GM19035 (cell line): ENCODE measurements at regions not wholly inside any gene's neighbourhood (a gene's known extent, or its start where the extent isn't known, plus 50 kb on each side); places are given as distances from the start of the nearest gene placed in this dataset.

ENCODE experiments used
- ATAC-seq: cut with Tn5 transposase; IDR thresholded peaks from one replicate; pipeline ENCODE4 v1.9.1; 2021; ENCODE audit not compliant: unreplicated experiment

- ATAC-seq, result no peak
Measured at GRCh38 chr3:22453906-22454535, 703.0 kb upstream of the ZNF385D start.

- ATAC-seq, result no peak
Measured at GRCh38 chr3:22469995-22470394, 719.0 kb upstream of the ZNF385D start.

DNA sequence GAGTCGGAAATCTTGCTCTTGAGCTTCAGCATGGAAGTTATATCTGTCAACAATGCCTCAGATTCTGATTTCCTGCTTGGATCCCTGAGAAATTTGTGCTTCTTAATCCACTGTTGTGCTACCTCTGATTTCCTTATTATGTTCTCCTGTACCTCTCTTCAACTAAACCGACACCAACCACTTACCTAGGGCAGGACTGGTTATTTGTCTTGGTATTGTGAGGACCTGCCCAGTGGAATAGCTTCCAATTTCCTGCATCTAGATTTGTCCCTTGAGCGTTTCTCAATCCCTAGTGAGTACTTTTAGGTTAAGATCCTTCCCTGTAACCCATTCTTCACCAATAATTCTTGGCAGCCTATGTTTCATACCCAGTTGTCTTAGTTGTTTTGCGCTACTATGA is 720.5 kb upstream of the ZNF385D start:
- ATAC-seq, result no peak

- no peak for ATAC-seq
Measured at GRCh38 chr3:22474706-22475445, 723.9 kb upstream of the ZNF385D start.

- no peak for ATAC-seq
Measured at GRCh38 chr3:22475665-22476240, 724.7 kb upstream of the ZNF385D start.

GRCh38 chr3:22476976-22477375 is 726.0 kb upstream of the ZNF385D start:
- ATAC-seq, result no peak

GRCh38 chr3:22485954-22486353 is 717.2 kb upstream of the UBE2E2 start:
- no peak for ATAC-seq

- no peak for ATAC-seq
Measured at GRCh38 chr3:22490747-22491146, 712.4 kb upstream of the UBE2E2 start.

GRCh38 chr3:22491344-22491743 is 711.8 kb upstream of the UBE2E2 start:
- ATAC-seq, result no peak

GRCh38 chr3:22492342-22492741 is 710.8 kb upstream of the UBE2E2 start:
- ATAC-seq, result no peak

- no peak for ATAC-seq
Measured at GRCh38 chr3:22495241-22495640, 707.9 kb upstream of the UBE2E2 start.

GRCh38 chr3:22495791-22496190 is 707.3 kb upstream of the UBE2E2 start:
- ATAC-seq, result no peak

GRCh38 chr3:22496641-22497040 is 706.5 kb upstream of the UBE2E2 start:
- ATAC-seq, result no peak

- no peak for ATAC-seq
Measured at GRCh38 chr3:22506871-22507270, 696.3 kb upstream of the UBE2E2 start.

- no peak for ATAC-seq
Measured at GRCh38 chr3:22507709-22508108, 695.4 kb upstream of the UBE2E2 start.

DNA sequence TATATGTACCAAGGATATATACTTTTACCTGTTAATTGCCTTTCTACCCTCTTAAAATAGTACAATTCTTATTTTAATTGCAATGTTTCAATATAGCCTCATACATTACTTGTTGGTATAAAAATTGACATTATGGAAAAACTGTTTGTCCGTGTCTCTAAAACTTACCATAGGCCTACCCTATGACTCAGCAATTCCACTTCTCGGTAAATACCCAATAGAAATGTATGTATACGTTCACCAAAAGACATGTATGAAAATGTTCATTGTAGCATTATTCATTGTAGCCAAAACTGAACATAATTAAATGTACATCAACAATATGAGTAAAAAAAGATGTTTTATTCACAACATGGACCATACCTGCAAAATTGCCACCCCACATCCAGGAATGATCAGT is 679.2 kb upstream of the UBE2E2 start:
- ATAC-seq, result no peak

GRCh38 chr3:22526266-22526837 is 676.8 kb upstream of the UBE2E2 start:
- no peak for ATAC-seq

DNA sequence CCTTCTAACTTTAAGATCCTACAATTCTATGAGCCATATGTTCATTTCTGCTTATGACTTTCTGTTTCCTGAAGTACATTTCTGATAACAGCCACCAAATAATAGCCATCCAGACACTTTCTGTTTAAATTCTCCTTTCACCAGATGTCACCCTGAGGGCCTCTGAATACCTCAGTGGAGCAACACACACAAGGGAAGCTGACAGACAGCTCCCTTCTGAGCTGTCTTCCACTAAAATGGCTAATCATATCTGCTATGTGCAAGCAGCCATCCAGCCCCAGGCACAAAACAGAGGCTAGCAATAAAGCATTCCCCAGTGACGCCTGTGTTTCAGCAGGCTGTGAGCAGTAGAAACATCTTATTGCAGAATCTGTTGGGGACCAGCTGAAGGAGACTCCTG is 666.6 kb upstream of the UBE2E2 start:
- ATAC-seq, result no peak

DNA sequence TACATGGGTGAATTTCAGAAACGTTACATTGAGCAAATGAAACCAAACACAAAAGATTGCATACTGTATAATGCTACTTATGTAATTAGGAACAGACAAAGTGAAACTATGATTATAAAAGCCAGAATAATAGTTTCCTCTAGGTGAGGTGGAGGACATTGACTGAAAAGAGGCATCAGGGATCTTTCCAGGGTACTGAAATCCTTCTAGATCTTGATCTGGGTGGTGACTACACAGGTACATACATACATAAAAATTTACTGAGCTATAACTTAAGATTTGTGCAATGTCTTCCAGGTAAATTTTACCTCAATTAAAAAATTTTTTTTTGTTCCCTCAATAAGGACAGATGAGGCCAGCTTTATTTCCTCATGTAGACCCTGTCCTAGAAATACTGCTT is 665.6 kb upstream of the UBE2E2 start:
- no peak for ATAC-seq

GRCh38 chr3:22542311-22542710 is 660.8 kb upstream of the UBE2E2 start:
- no peak for ATAC-seq

DNA sequence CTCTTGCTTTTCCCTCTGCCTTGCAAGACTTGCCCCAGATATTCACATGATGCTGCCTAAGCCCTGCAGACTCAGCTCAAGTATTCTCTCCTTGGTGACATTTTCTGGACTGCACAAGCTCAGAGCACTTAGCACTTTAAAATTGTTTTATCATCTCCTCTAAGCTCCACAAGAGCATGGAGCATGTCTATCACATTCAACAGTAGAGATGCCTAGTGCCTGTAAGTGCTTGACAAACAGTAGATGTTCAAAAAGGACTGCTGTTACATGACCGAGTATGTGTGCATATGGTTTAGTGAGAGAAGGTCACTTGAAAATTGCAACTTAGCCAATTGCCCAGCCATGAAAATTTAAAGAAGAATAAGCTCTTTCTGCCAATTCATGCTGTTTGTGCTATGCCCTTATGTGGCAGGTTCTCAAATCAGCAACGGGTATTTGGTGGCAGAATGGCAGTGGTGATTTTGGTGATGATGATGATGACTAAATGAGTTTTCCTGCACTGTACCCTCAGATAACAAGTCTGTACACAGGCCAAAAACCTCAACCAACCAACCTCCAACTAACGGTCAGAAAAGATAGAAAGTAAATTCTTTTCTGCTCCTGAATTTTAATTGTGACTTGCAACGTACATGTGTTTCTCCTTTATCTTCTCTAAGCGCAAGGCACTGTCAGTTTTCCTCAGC is 647.2 kb upstream of the UBE2E2 start:
- ATAC-seq, result no peak

DNA sequence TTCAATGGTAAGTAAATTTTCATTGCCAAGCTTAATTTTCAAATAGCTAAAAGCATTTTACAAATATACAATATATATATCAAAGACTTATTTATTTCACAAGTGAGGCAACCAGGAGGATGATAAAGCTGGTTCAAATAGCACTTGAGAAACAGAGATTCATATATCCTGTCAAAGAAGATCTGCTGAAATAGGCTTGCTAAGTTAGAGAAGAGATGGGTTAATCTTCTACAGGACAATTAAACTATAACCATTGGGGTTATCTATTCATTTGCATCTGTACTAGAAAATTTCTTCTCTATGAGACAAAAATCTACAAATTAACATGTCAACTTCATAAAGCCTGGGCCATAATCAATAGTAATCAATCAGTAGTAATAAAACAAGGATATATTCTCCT is 637.7 kb upstream of the UBE2E2 start:
- no peak for ATAC-seq
